Vagina (tissue), 2 donors: ENCODE measurements at regions not wholly inside any gene's neighbourhood (a gene's known extent, or its start where the extent isn't known, plus 50 kb on each side); places are given as distances from the start of the nearest gene placed in this dataset.
"Not testable (repeated sequence)": the region's sequence is repeated elsewhere in the genome, so short reads cannot be mapped to it uniquely, and the experiment has no call there.

Experiments
- DNase-seq, 2 donors: peaks; one replicate each; pipeline ENCODE4 v3.0.0-alpha.2; 2017; ENCODE audit errors: extremely low spot score in 2 of 2
- H3K27ac ChIP-seq: fragments of 200-600 bp; sonication (generic); one replicate; pipeline ENCODE4 v1.5.1; 2019
- H3K27me3 ChIP-seq: fragments of 200-600 bp; sonication (generic); one replicate; pipeline ENCODE4 v1.5.1; 2019
- H3K36me3 ChIP-seq, 2 donors: fragments of 200-600 bp; sonication (generic); one replicate each; pipeline ENCODE4 v1.5.1; 2017 to 2019
- H3K4me1 ChIP-seq: fragments of 200-600 bp; sonication (generic); one replicate; pipeline ENCODE4 v1.5.1; 2019
- H3K4me3 ChIP-seq, 2 donors: fragments of 200-600 bp; sonication (generic); 1 replicate in 1 of 2; 2 replicates in 1 of 2; pipeline ENCODE4 v1.5.1; 2016 to 2019
- H3K9me3 ChIP-seq: fragments of 200-600 bp; sonication (generic); one replicate; pipeline ENCODE4 v1.5.1; 2019
- CTCF ChIP-seq, 3 experiments: fragments of 450-650 bp in 2 of 3; fragments of 200-600 bp in 1 of 3; sonication (generic) in 1 of 3; IDR thresholded peaks; one replicate each; pipeline ENCODE4 v1.5.1; 2017 to 2019; ENCODE audit warnings: antibody characterized with exemption in 3 of 3, mild to moderate bottlenecking in 2 of 3, moderate library complexity in 2 of 3
- POLR2A ChIP-seq, 2 donors: fragments of 450-650 bp; IDR thresholded peaks; one replicate each; pipeline ENCODE4 v1.6.1; 2017; ENCODE audit warnings: antibody characterized with exemption in 2 of 2, mild to moderate bottlenecking in 2 of 2, moderate library complexity in 2 of 2
- POLR2AphosphoS5 ChIP-seq, 2 donors: sonication (generic); formaldehyde crosslinking; IDR thresholded peaks; one replicate each; pipeline ENCODE4 v1.9.0; 2017; ENCODE audit warnings: antibody characterized with exemption in 2 of 2, mild to moderate bottlenecking in 2 of 2, low read depth in 1 of 2; ENCODE audit not compliant: insufficient read depth in 1 of 2
- intact Hi-C: fragments of 100-400 bp; cut with DNase I; formaldehyde crosslinking; loops from one replicate; pipeline ENCODE4 v1.15.1; 2023

DNA sequence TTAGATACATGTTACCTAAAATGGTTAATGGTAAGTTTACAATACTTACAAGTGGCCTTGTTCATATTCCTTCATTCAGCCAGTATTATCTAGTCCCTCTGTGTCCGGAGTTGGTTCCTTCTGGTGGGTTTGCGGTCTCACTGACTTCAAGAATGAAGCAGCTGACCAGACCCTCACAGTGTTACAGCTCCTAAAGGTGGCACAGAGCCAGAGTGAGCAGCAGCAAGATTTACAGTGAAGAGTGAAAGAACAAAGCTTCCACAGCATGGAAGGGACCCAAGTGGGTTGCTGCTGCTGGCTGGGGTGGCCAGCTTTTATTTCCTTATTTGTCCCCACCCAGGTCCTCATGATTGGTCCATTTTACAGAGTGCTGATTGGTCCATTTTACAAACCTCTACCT, 916.8 kb downstream of the MCTP2 start:
- no peaks in the 10 kb centered on the region for H3K36me3 ChIP-seq
- no peaks in the 10 kb centered on the region for H3K27me3 ChIP-seq
- intact Hi-C loops: no loop called here
- TF ChIP-seq POLR2AphosphoS5 (IDR thresholded peaks at IDR 0.05; ENCODE audit: insufficient read depth in 1 of 2, low read depth in 1 of 2) (no peak), CTCF (IDR thresholded peaks at IDR 0.05) (no peak), POLR2A (IDR thresholded peaks at IDR 0.05) (no peak)
- H3K4me3 ChIP-seq: no peak overlapping the region
- no peak overlapping the region for H3K27ac ChIP-seq
- no peaks in the 10 kb centered on the region for H3K4me1 ChIP-seq
- no peaks in the 10 kb centered on the region for H3K9me3 ChIP-seq
- DNase-seq: no peak

GRCh38 chr15:95149036-95149435, 917.7 kb downstream of the MCTP2 start:
- no peaks in the 10 kb centered on the region for H3K36me3 ChIP-seq
- no peaks in the 10 kb centered on the region for H3K4me1 ChIP-seq
- no peak overlapping the region for H3K27ac ChIP-seq
- DNase-seq: no peak
- TF ChIP-seq CTCF (IDR thresholded peaks at IDR 0.05): no peak
- no peak for TF ChIP-seq POLR2A (IDR thresholded peaks at IDR 0.05)
- TF ChIP-seq POLR2AphosphoS5 (IDR thresholded peaks at IDR 0.05; ENCODE audit: insufficient read depth in 1 of 2, low read depth in 1 of 2): no peak
- H3K4me3 ChIP-seq: no peak overlapping the region
- intact Hi-C loops: no loop called here
- H3K27me3 ChIP-seq: no peaks in the 10 kb centered on the region
- H3K9me3 ChIP-seq: no peaks in the 10 kb centered on the region

DNA sequence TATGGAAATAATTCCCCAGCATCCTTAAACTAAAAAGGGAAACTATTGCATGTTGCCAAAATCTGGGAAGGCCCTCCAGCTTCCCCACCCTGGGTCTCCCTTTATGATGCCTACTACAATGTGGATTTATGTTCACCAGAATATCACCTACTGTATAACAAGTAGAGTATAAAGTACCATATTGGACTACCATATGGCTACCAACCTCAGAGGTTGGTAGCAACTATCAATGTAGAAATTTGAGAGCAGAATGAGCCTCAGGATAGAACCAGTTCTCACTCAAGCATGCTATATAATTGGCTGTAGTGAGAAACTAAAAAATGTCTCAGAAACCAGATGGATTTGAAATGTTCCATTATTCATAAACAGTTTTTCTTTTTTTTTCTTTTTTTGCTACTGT, 918.4 kb downstream of the MCTP2 start:
- TF ChIP-seq POLR2AphosphoS5 (IDR thresholded peaks at IDR 0.05; ENCODE audit: insufficient read depth in 1 of 2, low read depth in 1 of 2): no peak
- no peak for TF ChIP-seq POLR2A (IDR thresholded peaks at IDR 0.05)
- no peak for TF ChIP-seq CTCF (IDR thresholded peaks at IDR 0.05)
- no peak overlapping the region for H3K4me3 ChIP-seq
- H3K4me1 ChIP-seq: no peaks in the 10 kb centered on the region
- no peaks in the 10 kb centered on the region for H3K9me3 ChIP-seq
- intact Hi-C loops: no loop called here
- H3K27ac ChIP-seq: no peak overlapping the region
- H3K36me3 ChIP-seq: no peaks in the 10 kb centered on the region
- DNase-seq: no peak
- H3K27me3 ChIP-seq: no peaks in the 10 kb centered on the region

DNA sequence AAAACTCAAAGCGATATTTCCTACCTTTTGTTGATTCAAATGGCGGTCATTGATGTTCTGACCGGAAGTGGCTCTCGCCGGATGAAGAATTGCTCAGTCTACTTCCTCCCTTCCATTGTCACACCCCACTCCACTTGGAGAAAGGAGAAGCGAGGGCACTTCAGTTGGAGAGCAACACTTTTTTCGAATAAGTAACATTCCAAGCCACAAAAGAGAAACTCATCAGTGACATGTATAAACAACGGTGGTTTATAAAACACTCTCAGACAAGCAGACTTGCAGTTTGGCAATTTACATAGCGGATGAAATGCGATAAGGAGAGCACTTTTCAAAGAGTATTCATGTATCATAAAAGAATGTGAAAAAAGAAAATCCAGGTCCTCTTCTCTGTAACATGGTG, 919.1 kb downstream of the MCTP2 start:
- intact Hi-C loops: no loop called here
- no peaks in the 10 kb centered on the region for H3K9me3 ChIP-seq
- H3K4me3 ChIP-seq: no peak overlapping the region
- H3K36me3 ChIP-seq: no peaks in the 10 kb centered on the region
- no peak for DNase-seq
- TF ChIP-seq POLR2A (IDR thresholded peaks at IDR 0.05): no peak
- TF ChIP-seq CTCF (IDR thresholded peaks at IDR 0.05): no peak
- no peak for TF ChIP-seq POLR2AphosphoS5 (IDR thresholded peaks at IDR 0.05; ENCODE audit: insufficient read depth in 1 of 2, low read depth in 1 of 2)
- no peaks in the 10 kb centered on the region for H3K4me1 ChIP-seq
- H3K27me3 ChIP-seq: no peaks in the 10 kb centered on the region
- H3K27ac ChIP-seq: no peak overlapping the region

- DNase-seq: no peak
- Histone ChIP-seq H3K9me3 (no peaks in the 10 kb centered on the region), H3K4me1 (no peaks in the 10 kb centered on the region), H3K36me3 (no peaks in the 10 kb centered on the region), H3K4me3 (no peak overlapping the region), H3K27ac (no peak overlapping the region), H3K27me3 (no peaks in the 10 kb centered on the region)
- no peak for TF ChIP-seq CTCF (IDR thresholded peaks at IDR 0.05)
- no peak for TF ChIP-seq POLR2A (IDR thresholded peaks at IDR 0.05)
- no peak for TF ChIP-seq POLR2AphosphoS5 (IDR thresholded peaks at IDR 0.05; ENCODE audit: insufficient read depth in 1 of 2, low read depth in 1 of 2)
- intact Hi-C loops: no loop called here
Observed at GRCh38 chr15:95152741-95153140, 921.4 kb downstream of the MCTP2 start.

- intact Hi-C loops, H3K4me1 ChIP-seq, DNase-seq, H3K36me3 ChIP-seq, H3K4me3 ChIP-seq, H3K27ac ChIP-seq, H3K9me3 ChIP-seq, H3K27me3 ChIP-seq: not testable (repeated sequence)
Observed at GRCh38 chr15:95153201-95153600, 921.8 kb downstream of the MCTP2 start.
